Lower leg skin (tissue), 3 donors: ENCODE measurements at regions not wholly inside any gene's neighbourhood (a gene's known extent, or its start where the extent isn't known, plus 50 kb on each side); places are given as distances from the start of the nearest gene placed in this dataset.

Experiments used
- POLR2A ChIP-seq, 2 donors: fragments of 450-650 bp; IDR thresholded peaks; one replicate each; pipeline ENCODE4 v1.6.1; 2016 to 2017; ENCODE audit warnings: antibody characterized with exemption in 2 of 2, mild to moderate bottlenecking in 1 of 2, moderate library complexity in 1 of 2
- TF ChIP-seq, protein P1 (sequence below), 3 donors: fragments of 450-650 bp; IDR thresholded peaks; one replicate each; pipeline ENCODE4 v1.5.1; 2016; ENCODE audit warnings: antibody characterized with exemption in 3 of 3, mild to moderate bottlenecking in 3 of 3, moderate library complexity in 2 of 3

DNA sequence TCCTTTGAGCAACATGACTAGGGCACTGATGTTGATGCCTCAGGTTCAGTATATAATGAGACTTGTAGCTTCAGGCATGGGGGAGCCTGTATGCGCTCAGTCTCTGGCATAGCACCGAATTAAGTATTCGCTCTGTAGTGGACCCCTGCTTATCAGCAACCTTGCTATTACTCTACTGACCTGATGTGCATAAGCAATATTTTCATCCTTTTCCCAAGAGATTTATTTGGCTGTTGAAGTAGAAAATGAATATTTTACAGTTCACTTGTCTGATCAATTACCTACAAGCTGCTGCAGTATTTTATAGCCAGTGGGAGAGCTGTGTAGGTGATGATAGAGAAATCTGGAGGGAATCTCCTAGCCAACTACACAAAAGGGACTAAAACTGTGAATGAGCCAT lies 781.6 kb upstream of the PHF14 start:
- TF ChIP-seq, protein P1, sequence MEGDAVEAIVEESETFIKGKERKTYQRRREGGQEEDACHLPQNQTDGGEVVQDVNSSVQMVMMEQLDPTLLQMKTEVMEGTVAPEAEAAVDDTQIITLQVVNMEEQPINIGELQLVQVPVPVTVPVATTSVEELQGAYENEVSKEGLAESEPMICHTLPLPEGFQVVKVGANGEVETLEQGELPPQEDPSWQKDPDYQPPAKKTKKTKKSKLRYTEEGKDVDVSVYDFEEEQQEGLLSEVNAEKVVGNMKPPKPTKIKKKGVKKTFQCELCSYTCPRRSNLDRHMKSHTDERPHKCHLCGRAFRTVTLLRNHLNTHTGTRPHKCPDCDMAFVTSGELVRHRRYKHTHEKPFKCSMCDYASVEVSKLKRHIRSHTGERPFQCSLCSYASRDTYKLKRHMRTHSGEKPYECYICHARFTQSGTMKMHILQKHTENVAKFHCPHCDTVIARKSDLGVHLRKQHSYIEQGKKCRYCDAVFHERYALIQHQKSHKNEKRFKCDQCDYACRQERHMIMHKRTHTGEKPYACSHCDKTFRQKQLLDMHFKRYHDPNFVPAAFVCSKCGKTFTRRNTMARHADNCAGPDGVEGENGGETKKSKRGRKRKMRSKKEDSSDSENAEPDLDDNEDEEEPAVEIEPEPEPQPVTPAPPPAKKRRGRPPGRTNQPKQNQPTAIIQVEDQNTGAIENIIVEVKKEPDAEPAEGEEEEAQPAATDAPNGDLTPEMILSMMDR (IDR thresholded peaks at IDR 0.05): no peak
- TF ChIP-seq POLR2A (IDR thresholded peaks at IDR 0.05): no peak
